ENCODE measurements at regions not wholly inside any gene's neighbourhood (a gene's known extent, or its start where the extent isn't known, plus 50 kb on each side); places are given as distances from the start of the nearest gene placed in this dataset.
"Not testable (repeated sequence)": the region's sequence is repeated elsewhere in the genome, so short reads cannot be mapped to it uniquely, and the experiment has no call there.

- DNase-seq (ENCODE audit: low spot score), result not testable (repeated sequence)
Measured at GRCh38 chr18:14991934-14992445, 244.0 kb downstream of the ANKRD30B start.

GRCh38 chr18:14992758-14993157 is 244.8 kb downstream of the ANKRD30B start:
- DNase-seq (ENCODE audit: low spot score), result not testable (repeated sequence)

GRCh38 chr18:14995023-14995422 is 247.1 kb downstream of the ANKRD30B start:
- DNase-seq (ENCODE audit: low spot score), result not testable (repeated sequence)

GRCh38 chr18:14997357-14997756 is 249.4 kb downstream of the ANKRD30B start:
- no peak for DNase-seq (ENCODE audit: low spot score)

- not testable (repeated sequence) for DNase-seq (ENCODE audit: low spot score)
Measured at GRCh38 chr18:14997899-14998298, 249.9 kb downstream of the ANKRD30B start.

GRCh38 chr18:14998360-14999042 is 250.5 kb downstream of the ANKRD30B start:
- not testable (repeated sequence) for DNase-seq (ENCODE audit: low spot score)

GRCh38 chr18:14999085-14999975 is 251.4 kb downstream of the ANKRD30B start:
- no peak for DNase-seq (ENCODE audit: low spot score)

- DNase-seq (ENCODE audit: low spot score), result not testable (repeated sequence)
Measured at GRCh38 chr18:15000119-15001037, 252.4 kb downstream of the ANKRD30B start.

- not testable (repeated sequence) for DNase-seq (ENCODE audit: low spot score)
Measured at GRCh38 chr18:15001038-15001794, 253.2 kb downstream of the ANKRD30B start.

GRCh38 chr18:15001795-15002107 is 253.8 kb downstream of the ANKRD30B start:
- not testable (repeated sequence) for DNase-seq (ENCODE audit: low spot score)

GRCh38 chr18:15002765-15003164 is 254.8 kb downstream of the ANKRD30B start:
- not testable (repeated sequence) for DNase-seq (ENCODE audit: low spot score)

- not testable (repeated sequence) for DNase-seq (ENCODE audit: low spot score)
Measured at GRCh38 chr18:15003231-15003630, 255.3 kb downstream of the ANKRD30B start.

- not testable (repeated sequence) for DNase-seq (ENCODE audit: low spot score)
Measured at GRCh38 chr18:15003636-15004269, 255.8 kb downstream of the ANKRD30B start.

- DNase-seq (ENCODE audit: low spot score), result not testable (repeated sequence)
Measured at GRCh38 chr18:15004270-15004973, 256.4 kb downstream of the ANKRD30B start.

- DNase-seq (ENCODE audit: low spot score), result no peak
Measured at GRCh38 chr18:15005313-15006130, 257.6 kb downstream of the ANKRD30B start.

- DNase-seq (ENCODE audit: low spot score), result not testable (repeated sequence)
Measured at GRCh38 chr18:15006616-15007015, 258.6 kb downstream of the ANKRD30B start.

GRCh38 chr18:15026041-15026440 is 278.1 kb downstream of the ANKRD30B start:
- not testable (repeated sequence) for DNase-seq (ENCODE audit: low spot score)

GRCh38 chr18:15028037-15028436 is 280.1 kb downstream of the ANKRD30B start:
- not testable (repeated sequence) for DNase-seq (ENCODE audit: low spot score)

GRCh38 chr18:15060279-15060880 is 312.4 kb downstream of the ANKRD30B start:
- DNase-seq (ENCODE audit: low spot score), result not testable (repeated sequence)
